Epidermal melanocyte (primary cell): ENCODE measurements at regions not wholly inside any gene's neighbourhood (a gene's known extent, or its start where the extent isn't known, plus 50 kb on each side); places are given as distances from the start of the nearest gene placed in this dataset.

ENCODE experiments used
- DNase-seq: peaks from one replicate; pipeline ENCODE4 v3.0.0; 2011; ENCODE audit warnings: low spot score; ENCODE audit not compliant: insufficient read length

DNA sequence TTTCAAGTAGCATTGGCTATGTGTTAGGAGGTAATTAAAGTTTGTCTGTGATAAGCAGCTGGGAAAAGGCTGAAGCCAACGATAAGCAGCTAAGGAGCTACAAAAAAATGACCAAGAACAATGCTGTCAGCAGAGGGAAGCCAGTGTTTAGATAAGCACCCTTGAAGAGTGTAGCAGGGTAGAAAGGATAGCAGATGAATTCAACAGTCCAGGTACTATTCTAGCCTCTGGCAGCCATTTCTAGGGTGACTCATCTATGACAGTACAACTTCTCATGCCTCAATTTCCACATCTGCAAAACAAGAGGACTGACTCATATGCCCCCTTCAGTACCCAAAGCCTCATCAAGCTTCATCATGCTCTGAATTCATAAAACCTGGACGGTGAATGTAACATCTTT lies 617.6 kb upstream of the UBE2E2 start:
- DNase-seq: no peak

DNA sequence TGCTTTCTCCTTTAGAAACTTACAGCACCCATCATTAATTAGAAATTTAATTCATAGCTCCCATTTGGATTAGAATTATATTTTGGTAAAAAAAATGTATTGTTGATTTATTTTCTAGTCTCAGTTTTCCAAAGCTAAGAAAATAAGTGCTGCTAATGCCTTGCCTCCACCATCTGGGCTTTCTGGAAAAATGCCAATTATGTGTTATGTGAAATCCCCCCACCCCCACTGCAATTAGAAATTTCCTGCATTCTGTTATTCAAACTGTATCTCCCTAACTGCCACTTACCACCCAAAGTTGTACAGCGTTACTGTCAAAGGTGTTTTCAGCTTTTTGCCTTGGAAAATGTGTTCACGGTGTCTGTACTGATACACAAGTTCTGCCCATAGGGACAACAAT lies 617.2 kb upstream of the UBE2E2 start:
- no peak for DNase-seq

DNA sequence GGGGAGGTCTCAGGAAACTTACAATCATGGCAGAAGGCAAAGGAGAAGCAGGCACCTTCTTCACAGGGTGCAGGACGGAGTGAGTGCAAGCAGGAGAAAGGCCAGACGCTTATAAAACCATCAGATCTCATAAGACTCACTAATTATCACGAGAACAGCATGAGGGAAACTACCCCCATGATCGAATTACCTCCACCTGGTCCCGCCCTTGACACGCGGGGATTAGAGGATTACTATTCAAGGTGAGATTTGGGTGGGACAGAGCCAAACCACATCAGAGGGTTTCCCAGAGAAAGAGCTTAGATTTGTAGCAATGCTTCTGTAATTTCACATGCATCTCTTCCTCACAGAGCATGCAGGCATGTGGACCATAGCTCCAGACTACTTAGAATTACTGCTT lies 615.7 kb upstream of the UBE2E2 start:
- DNase-seq: no peak

DNA sequence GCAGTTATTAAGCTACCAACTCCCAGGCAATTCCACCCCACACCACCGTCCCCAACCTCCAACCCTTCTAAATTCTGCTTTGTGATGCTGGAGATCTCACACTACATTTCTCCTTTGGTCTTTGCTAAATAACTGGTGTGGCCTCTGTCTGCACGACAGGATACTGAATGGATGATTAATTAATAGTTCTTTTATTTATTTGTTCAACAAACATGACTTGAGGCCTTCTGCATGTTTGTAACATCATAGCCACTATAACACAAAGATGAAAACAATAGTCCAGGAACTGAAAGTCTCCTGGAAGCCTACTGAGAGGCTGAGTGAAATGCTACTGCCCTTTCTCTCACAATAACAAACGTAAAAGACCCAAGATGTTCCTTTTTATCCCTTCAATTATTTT lies 609.5 kb upstream of the UBE2E2 start:
- DNase-seq: no peak

DNA sequence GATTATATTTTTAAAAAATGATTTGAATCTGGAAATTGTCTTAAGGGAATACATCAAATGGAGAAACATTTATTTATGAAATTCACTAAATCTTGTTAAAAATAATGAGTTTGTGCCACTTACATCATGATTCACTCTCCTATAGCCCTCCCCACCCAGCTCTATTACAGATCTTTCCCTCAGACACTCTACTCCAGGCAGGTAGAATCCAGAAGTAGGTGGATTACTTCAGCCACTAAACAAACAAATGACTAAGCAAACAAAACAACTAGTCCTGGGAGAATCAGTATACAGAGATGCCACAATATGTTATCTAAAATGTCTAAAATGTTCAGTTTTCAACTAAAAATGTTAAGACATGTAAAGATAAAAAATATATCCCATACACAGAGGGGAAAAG lies 608.1 kb upstream of the UBE2E2 start:
- DNase-seq: no peak

DNA sequence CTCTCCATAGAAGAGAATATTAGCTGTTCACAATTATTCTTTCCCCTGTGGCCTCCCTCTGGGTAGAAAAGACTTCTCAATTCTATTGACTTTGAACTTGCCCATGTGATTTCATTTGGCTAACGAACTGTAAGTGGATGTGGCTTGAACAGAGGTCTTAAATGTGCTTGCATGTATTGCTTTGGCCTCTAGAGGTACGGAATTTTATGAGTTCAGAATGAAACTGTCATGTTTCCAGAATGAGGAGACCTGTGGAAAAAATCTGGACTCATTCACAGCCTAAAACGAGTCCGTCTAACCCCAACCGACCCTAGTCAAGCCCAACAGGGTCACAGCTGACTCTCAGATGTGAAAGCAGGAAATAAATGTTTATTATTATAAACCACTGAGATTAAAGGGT lies 596.7 kb upstream of the UBE2E2 start:
- DNase-seq: no peak

DNA sequence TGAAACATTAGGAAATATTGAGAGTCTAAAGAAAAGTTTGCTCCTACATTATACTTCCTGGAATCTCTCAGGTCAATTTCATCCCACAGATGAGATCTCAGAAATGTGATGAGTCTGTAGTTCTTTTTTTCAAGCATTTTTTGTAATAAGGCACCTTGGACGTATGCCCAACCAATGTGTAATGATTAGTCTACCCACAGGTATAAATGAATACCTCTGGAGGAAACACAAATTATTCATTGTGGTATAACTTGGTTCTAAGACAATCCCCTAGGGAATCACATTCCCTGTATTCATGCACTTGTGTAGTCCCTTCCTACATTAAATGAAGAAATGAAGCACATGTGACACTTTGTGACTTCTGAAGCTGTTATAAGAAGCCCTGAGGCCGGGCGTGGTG lies 596.2 kb upstream of the UBE2E2 start:
- no peak for DNase-seq

DNA sequence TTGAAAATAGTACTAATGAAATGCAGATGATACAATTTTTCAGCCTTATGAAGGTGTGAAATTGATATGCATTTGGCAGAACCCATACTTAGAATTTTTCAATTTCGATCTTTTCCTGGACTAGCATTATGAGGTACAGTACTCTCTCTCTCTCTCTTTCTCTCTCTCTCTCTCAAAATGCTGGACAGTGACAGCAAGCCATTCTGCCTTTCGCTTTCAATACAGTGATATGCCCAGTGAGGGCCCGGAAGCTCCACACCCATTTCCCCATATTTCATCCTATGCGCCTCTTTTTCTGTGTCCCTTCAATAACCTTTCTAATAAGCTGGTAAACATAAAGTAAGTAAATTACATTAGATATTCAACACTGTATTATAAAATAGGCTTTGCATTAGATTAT lies 595.0 kb upstream of the UBE2E2 start:
- DNase-seq: no peak

DNA sequence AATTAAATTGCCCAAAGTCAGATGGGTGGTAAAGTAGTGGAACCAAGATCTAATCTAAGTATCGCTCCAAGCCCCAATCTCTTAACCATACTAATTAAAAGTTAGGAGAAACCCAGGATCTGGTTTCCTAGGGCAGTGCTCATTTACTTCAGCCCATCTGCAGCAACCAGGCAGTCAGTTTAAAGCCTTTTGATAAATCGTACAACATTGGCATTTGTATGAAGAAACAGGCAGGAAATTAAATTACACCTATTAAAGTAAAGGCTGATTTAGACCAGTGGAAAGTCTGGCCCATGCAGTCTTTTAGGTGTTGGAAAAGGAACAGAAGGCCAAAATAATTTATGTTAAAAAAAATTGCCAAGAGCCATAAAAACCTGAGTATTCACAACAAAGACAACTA lies 594.4 kb upstream of the UBE2E2 start:
- DNase-seq: no peak

DNA sequence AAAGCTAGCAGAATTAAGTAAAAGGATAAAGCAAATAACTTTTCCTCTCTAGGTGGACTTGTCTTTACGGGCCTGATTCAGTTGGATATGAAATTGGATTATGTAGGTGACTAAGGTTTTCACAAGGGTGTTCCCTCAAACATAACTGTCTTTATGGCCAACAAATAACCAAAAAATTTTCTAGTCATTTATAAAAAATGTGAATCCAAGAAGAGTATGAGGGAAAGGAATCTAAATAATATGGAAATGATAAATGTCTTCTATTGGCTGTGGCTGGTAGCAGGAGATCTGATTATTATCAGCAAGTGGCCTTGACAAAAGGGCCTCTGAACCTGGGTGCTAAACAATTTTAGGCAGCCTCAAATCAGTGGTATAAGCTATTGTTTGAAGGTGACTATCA lies 594.0 kb upstream of the UBE2E2 start:
- DNase-seq: no peak

DNA sequence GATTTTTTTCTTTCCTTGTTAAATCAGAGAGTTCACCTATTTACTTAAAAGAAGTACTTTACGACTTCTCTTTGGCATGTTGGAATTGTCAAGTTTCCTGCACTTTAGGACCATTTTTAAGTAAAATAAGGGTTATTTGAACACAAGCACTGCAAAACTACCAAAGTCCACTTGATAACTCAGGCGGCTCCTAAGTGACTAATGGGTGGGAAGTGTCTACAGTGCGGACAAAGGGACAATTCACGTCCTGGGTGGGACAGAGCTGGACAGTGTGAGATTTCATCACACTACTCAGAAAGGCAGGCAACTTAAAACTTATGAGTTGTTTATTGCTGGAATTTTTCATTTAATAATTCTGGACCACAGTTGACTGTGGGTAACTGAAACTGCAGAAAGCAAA lies 590.2 kb upstream of the UBE2E2 start:
- no peak for DNase-seq

DNA sequence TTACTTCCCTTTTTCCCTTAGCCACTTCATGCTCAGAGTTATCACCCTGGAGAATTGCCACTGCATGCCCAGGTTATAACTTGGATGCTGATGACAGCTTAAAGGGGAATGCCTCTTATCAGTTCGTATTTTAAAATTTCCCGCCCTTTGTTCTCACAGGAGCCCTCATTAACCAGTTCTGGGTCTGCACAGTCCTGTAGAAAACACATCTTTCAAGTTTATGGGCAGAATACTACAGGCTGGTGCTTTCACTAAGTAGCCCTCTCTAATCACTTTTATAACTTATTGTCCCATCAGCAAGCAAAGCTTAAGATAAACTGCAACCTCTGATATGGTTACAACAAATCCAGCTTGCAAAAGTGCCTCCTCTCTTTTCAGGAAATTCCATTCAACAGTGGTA lies 587.3 kb upstream of the UBE2E2 start:
- DNase-seq: no peak

DNA sequence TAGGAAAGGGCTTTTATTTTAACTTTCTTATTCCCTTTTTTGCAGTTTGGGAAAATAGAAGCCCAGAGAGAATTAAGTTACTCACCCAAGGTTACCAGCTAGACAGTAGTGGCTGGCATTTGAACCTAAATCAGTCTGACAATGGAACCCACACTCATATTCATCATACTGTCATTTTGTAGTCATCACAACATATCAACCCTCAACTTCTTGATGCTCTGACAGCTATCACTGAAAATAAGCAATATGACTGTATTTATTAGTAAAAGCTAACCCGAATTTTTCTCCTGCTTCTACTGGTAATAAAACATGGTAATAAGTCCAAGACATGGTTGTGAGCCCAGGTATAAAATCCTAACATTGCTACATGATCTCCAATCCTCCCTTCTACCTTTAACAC lies 585.8 kb upstream of the UBE2E2 start:
- DNase-seq: no peak

DNA sequence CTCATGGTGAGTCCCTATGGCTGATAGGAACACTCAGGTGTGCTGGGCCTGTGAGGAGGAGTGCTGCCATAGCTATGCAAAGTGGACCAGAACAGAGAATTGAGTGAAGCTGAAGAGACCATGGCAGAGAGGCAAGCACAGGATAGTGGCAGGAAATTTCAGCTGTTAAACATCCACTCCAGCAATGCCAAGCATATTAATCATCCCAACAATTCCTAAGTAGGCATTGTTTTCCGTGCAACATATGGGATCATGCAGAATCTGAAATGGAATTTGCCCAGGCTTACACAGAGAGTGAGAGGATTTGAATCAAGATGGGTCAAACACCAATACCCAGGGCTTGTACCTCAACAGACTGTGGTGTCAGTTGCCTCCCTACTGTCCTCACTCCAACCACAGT lies 582.6 kb upstream of the UBE2E2 start:
- DNase-seq: no peak

DNA sequence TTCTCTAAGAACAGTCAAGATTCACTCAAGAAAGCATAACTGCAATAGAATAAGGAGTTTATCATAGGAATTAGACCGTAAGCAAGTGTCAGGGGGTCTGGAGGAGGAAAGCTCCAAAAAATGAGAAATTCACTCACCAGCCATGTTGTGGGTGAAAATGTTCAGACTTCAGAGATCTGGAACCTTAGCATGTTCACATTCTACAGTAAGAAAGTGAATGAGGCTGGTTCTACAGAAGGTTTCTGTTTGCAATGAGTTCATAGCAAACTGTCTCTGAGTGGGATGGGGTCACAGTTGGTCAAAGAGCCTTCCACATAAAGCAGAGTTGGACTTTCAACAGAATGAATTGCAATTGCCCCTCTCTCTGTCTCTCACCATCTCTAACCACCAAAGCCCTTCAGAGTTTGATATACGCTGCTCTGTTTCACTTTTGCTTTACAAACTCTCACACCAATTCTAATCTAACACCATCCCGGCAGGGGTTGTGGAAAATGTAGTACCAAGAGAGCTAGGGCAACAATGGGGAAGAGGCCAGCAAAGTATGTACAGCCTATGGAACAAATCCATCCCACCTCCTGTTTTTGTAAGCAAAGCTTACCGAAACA lies 581.8 kb upstream of the UBE2E2 start:
- no peak for DNase-seq

DNA sequence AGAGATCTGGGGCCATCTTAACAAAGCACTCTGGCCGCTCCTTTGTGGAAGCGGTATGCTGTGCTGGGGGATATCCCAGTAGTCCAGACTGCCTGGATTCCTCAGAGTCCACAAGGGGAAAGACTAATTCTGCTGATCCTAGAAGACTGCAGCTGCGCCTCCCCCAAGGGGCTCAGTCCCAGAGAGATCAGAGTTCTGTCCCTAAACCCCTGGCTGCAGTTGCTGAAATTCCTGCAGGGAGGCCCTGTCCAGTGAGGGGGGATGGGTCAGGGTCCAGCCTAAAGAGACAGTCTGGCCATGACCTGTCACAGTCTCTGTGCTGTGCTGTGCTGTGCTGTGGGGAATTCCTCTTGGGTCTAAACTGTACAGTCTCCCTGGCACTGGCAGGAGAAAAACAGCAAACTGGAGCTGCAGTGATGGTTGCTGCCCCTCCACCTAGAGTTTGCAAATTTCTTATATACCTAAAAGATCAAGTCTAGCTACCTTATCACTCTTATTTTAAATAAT lies 575.1 kb upstream of the UBE2E2 start:
- no peak for DNase-seq

DNA sequence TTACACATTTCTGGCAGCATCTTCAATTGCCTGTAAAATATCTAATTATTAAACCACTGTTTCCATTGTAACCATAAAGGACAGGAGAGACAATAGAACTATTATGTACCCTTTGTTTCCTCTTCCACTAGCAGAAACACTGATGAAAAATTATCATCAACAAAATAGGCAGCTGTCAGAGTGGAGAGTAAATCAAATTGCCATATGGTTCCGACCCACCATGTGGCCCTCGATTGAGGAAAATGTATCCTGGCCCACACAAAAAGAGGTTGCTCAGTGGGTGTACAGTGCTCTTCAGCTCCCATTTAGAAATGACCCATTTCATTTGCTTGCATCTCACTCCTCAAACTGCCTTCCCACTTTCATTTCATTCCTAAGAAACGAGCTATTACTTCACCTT lies 570.6 kb upstream of the UBE2E2 start:
- DNase-seq: no peak

DNA sequence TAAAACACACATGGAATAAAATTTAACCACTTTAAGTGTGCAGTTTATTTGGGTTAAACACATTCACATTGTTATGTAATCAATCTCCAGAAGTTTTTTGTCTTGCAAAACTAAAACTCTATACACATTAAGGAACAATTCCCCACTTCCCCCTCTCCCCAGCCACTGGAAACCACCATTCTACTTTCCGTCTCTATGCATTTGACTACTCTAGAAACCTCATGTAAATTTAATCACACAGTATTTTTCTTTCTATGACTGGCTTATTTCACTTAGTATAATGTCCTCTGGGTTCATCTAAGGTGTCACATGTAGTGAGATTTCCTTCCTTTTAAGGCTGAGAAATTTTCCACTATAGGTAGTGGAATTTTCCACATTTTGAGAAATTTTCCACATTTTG lies 568.7 kb upstream of the UBE2E2 start:
- DNase-seq: no peak

DNA sequence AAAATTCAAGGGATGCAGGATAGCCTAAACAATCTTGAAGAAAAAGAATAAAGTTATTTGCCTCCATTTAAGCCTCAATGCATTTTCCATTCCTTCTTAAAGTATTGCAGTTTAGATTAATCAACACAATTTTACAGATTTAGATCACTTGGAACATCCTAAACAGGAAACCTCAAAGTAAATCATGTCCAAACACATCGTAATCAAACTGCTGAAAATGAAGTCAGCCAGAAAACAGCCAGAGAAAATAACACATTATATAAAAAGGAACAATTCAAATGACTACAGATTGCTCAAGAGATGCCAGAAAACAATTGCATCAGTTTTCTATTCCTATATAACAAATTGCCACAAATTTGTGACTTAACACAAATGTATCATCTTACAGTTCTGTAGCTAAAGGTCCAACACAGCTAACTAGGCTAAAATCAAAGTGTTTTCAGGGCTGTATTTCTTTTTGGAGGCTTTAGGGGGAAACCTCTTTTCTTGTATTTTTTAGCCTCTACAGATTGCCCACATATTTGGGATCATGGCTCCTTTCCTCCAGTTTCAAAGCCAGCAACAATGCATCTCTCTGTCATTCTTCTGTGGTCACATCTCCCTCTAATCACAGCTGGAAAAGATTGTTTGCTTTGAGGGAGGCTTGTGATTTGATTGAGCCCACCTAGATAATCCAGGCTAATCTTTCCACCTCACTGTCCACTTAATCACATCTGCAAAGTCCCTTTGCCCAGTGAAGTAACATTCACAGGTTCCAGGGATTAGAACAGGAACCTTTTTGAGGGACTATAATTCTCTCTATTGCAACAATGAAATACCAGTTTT lies 543.3 kb upstream of the UBE2E2 start:
- DNase-seq: no peak

DNA sequence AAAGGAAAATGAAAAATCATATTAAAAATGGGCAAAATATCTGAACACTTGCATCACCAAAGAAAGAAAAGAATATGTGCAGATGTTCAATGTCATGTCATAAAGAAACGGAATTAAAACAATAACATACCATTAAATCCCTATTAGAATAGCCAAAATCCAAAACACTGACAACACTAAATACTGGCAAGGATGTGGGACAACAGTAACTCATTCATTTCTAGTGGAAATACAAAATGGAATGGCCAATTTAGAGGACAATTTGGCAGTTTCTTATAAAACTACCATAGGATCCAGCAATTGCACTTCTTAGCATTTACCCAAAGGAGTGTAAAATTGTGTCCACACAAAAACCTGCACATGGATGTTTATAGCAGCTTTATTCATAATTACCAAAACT lies 542.5 kb upstream of the UBE2E2 start:
- DNase-seq: no peak

DNA sequence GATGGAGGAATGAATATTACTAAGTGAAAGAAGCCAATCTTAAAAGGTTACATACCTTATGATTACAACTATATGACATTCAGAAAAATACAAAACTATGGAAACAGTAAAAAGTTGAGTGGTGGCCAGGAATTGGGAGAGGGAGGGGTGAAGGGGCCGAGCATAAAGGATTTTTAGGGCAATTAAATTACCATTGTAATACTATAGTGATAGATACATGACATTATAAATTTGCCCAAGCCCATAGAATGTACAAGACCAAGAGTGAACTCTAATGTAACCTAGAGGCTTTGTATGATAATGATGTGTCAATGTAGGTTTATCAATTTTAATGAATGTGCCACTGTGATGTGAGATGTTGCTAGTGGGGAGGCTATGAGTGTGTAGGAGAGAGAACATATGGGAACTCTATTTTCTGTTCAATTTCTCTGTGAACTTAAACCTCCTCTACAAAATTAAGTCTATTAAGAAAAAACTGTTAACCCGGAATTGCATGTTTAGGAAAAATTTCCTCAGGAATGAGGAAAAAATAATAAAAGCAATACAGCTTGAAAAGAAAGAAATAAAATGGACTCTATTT lies 541.9 kb upstream of the UBE2E2 start:
- no peak for DNase-seq

DNA sequence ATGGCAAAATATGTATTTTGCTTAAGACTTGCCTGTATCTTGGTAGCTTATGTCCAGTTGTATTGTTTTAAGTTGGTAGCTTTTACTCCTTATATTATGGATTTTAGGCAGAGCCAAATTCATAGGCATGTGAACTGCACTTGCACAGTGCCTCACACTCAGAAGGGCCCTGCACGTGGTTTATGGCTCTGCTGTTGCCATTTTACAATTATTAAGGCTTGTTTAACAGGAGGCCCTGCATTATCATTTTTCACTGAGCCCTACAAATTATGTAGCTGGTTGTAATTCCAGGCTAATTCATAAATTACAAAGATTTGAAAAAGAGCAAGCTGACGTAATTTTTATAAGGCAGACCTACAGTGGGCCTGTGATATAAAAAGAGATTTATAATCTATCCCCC lies 537.6 kb upstream of the UBE2E2 start:
- DNase-seq: no peak

DNA sequence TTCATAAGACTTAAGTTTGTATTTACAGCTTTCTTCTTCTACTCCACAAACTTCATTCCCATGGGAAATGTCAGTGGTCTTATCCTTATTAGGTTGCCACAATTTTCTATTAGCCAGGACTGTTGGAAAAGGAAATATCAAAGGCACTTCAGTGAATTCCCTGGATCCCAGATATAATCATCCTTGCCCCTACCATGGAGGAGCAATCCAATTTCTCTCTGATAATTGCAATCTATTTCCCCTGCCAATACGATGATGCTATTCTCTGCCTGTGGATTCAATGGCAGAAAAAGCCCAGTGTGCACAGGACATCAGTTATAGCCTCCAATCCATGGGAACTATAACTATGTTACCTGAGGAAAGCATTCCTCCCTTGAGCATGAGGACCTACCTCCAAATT lies 536.4 kb upstream of the UBE2E2 start:
- DNase-seq: no peak
